Gastroesophageal sphincter (tissue), 3 donors: ENCODE measurements at regions not wholly inside any gene's neighbourhood (a gene's known extent, or its start where the extent isn't known, plus 50 kb on each side); places are given as distances from the start of the nearest gene placed in this dataset.

Experiments used
- POLR2A ChIP-seq, 2 donors: fragments of 450-650 bp; IDR thresholded peaks; one replicate each; pipeline ENCODE4 v1.6.1; 2017; ENCODE audit warnings: antibody characterized with exemption in 2 of 2, mild to moderate bottlenecking in 2 of 2, moderate library complexity in 1 of 2
- TF ChIP-seq, protein P1 (sequence below), 4 experiments: fragments of 200-600 bp in 2 of 4; fragments of 450-650 bp in 2 of 4; sonication (generic) in 1 of 4; IDR thresholded peaks; one replicate each; pipeline ENCODE4 v1.5.1; 2017 to 2019; ENCODE audit warnings: antibody characterized with exemption in 4 of 4, mild to moderate bottlenecking in 2 of 4, moderate library complexity in 2 of 4

GRCh38 chr6:14699803-14700601, 545.9 kb upstream of the JARID2 start:
- TF ChIP-seq, protein P1, sequence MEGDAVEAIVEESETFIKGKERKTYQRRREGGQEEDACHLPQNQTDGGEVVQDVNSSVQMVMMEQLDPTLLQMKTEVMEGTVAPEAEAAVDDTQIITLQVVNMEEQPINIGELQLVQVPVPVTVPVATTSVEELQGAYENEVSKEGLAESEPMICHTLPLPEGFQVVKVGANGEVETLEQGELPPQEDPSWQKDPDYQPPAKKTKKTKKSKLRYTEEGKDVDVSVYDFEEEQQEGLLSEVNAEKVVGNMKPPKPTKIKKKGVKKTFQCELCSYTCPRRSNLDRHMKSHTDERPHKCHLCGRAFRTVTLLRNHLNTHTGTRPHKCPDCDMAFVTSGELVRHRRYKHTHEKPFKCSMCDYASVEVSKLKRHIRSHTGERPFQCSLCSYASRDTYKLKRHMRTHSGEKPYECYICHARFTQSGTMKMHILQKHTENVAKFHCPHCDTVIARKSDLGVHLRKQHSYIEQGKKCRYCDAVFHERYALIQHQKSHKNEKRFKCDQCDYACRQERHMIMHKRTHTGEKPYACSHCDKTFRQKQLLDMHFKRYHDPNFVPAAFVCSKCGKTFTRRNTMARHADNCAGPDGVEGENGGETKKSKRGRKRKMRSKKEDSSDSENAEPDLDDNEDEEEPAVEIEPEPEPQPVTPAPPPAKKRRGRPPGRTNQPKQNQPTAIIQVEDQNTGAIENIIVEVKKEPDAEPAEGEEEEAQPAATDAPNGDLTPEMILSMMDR (IDR thresholded peaks at IDR 0.05), result no peak
- no peak for TF ChIP-seq POLR2A (IDR thresholded peaks at IDR 0.05)
